K562 (cell line): ENCODE measurements at regions not wholly inside any gene's neighbourhood (a gene's known extent, or its start where the extent isn't known, plus 50 kb on each side); places are given as distances from the start of the nearest gene placed in this dataset.

ENCODE experiments used
- ARHGAP35 ChIP-seq: fragments of 450-650 bp; IDR thresholded peaks from 2 replicates; pipeline ENCODE4 v1.6.1; 2018; ENCODE audit not compliant: partially characterized antibody
- ARID2 ChIP-seq: fragments of 450-650 bp; IDR thresholded peaks from 2 replicates; pipeline ENCODE4 v1.6.1; 2017; ENCODE audit warnings: antibody characterized with exemption, mild to moderate bottlenecking
- ATF2 ChIP-seq: sonication (generic); formaldehyde crosslinking; IDR thresholded peaks from 2 replicates; pipeline ENCODE4 v1.8.1; 2022; ENCODE audit warnings: missing genetic modification reagents
- CC2D1A ChIP-seq: fragments of 450-650 bp; IDR thresholded peaks from 2 replicates; pipeline ENCODE4 v1.6.1; 2017; ENCODE audit warnings: mild to moderate bottlenecking
- CTBP1 ChIP-seq: fragments of 450-650 bp; IDR thresholded peaks from 2 replicates; pipeline ENCODE4 v1.6.1; 2016; ENCODE audit warnings: borderline replicate concordance
- ELF4 ChIP-seq: fragments of 450-650 bp; formaldehyde crosslinking; IDR thresholded peaks from 2 replicates; pipeline ENCODE4 v1.4.0; 2022; ENCODE audit warnings: missing genetic modification characterization
- GABPB2 ChIP-seq: fragments of 250-450 bp; sonication (Bioruptor Pico); conservative IDR thresholded peaks from 2 replicates; pipeline ENCODE4 v1.5.1; 2021; ENCODE audit warnings: mild to moderate bottlenecking
- MEF2A ChIP-seq: IDR thresholded peaks from 2 replicates; pipeline ENCODE4 v1.6.1; 2011; ENCODE audit warnings: low read depth, mild to moderate bottlenecking, low read length, moderate library complexity; ENCODE audit not compliant: control insufficient read depth
- MTA1 ChIP-seq: fragments of 450-650 bp; IDR thresholded peaks from 2 replicates; pipeline ENCODE4 v1.6.1; 2017; ENCODE audit warnings: borderline replicate concordance
- MYNN ChIP-seq, 2 experiments: sonication (generic); formaldehyde crosslinking in 1 of 2; IDR thresholded peaks; 2 replicates each; pipeline versions ENCODE4 v1.5.0 to v1.6.1; 2016 to 2020; ENCODE audit warnings: antibody characterized with exemption in 1 of 2, missing genetic modification reagents in 1 of 2
- NR1H2 ChIP-seq: sonication (generic); formaldehyde crosslinking; IDR thresholded peaks from 2 replicates; pipeline ENCODE4 v1.4.0; 2020; ENCODE audit warnings: mild to moderate bottlenecking, missing genetic modification reagents
- RAD21 ChIP-seq, 2 experiments: fragments of 250-450 bp in 1 of 2; fragments of 450-650 bp in 1 of 2; sonication (Bioruptor Pico) in 1 of 2; formaldehyde crosslinking in 1 of 2; IDR thresholded peaks in 1 of 2; conservative IDR thresholded peaks in 1 of 2; 2 replicates each; pipeline versions ENCODE4 v1.4.0 to v1.8.0; 2020 to 2022; ENCODE audit warnings: mild to moderate bottlenecking in 2 of 2, moderate library complexity in 1 of 2
- RFX5 ChIP-seq: IDR thresholded peaks from 2 replicates; pipeline ENCODE4 v1.6.1; 2011; ENCODE audit warnings: low read depth, mild to moderate bottlenecking, improper control_type of control experiment, low read length
- SMC3 ChIP-seq: conservative IDR thresholded peaks from 2 replicates; pipeline ENCODE4 v1.6.1; 2011; ENCODE audit warnings: low read depth, low read length, improper control_type of control experiment; ENCODE audit not compliant: insufficient read depth
- STAG1 ChIP-seq: sonication (generic); formaldehyde crosslinking; IDR thresholded peaks from 2 replicates; pipeline ENCODE4 v1.5.0; 2020; ENCODE audit warnings: missing genetic modification reagents, borderline replicate concordance
- SUPT5H ChIP-seq: fragments of 450-650 bp; IDR thresholded peaks from 2 replicates; pipeline ENCODE4 v1.6.1; 2016
- TCF7 ChIP-seq: sonication (generic); IDR thresholded peaks from 2 replicates; pipeline ENCODE4 v1.6.1; 2016; ENCODE audit warnings: antibody characterized with exemption, borderline replicate concordance
- TEAD4 ChIP-seq, 2 experiments: sonication (generic) in 1 of 2; formaldehyde crosslinking in 1 of 2; IDR thresholded peaks; 2 replicates each; pipeline versions ENCODE4 v1.6.1 to v1.8.0; 2012 to 2022; ENCODE audit warnings: borderline replicate concordance in 1 of 2, inconsistent platforms in 1 of 2, low read length in 1 of 2, mild to moderate bottlenecking in 1 of 2, missing genetic modification reagents in 1 of 2
- ZEB2 ChIP-seq: fragments of 450-650 bp; IDR thresholded peaks from 2 replicates; pipeline ENCODE4 v1.6.1; 2016
- ZNF512 ChIP-seq: IDR thresholded peaks from 2 replicates; pipeline ENCODE4 v1.6.1; 2016; ENCODE audit warnings: missing genetic modification characterization, missing compliant biosample characterization
- TF ChIP-seq, protein P1 (sequence below), 2 experiments: fragments of 450-650 bp; IDR thresholded peaks; 2 replicates each; pipeline ENCODE4 v1.6.1; 2016
- TF ChIP-seq, protein P2 (sequence below): fragments of 450-650 bp; conservative IDR thresholded peaks from 2 replicates; pipeline ENCODE4 v1.6.1; 2016; ENCODE audit warnings: missing genetic modification characterization, low read depth, mild to moderate bottlenecking, control low read depth, missing compliant biosample characterization

DNA sequence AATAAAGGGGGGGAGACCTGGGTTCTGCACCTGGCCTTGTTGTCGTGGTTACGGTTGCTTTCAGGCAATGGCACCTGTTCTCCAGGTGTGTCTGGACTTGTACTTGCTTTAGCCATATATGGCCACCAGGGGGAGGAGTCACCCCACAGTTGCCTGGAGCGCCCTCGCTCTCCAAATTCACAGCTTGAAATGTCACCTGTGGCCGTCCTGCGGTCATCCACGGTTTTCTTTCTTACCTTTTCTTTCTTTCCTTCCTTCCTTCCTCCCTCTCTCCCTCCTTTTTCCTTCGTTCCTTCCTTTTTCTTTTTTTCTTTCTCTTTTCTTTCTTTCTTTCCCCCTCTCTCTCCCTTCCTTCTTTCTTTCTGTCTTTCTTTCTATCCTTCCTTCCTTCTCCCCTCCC lies 157.2 kb upstream of the ZNF92 start (continued):
- TF ChIP-seq RFX5 (no peak), RAD21 (CRISPR knock-in tag; conservative IDR thresholded peaks at IDR 0.05 in 1 of 2, IDR thresholded peaks at IDR 0.05 in 1 of 2) (peak; percentile 64 to 88), TCF7 (no peak), ATF2 (CRISPR knock-in tag) (no peak), ELF4 (CRISPR knock-in tag) (0 out of 2 replicates have a peak, but pooled peaks have one; percentile 16), TEAD4 (IDR thresholded peaks at IDR 0.05; ENCODE audit: low read length) (0 out of 2 replicates have a peak, but pooled peaks have one; percentile 21), TEAD4 (CRISPR knock-in tag; IDR thresholded peaks at IDR 0.05; ENCODE audit: borderline replicate concordance) (no peak), MYNN (IDR thresholded peaks at IDR 0.05) (0 out of 2 replicates have a peak, but pooled peaks have one; percentile 39), MYNN (CRISPR knock-in tag; IDR thresholded peaks at IDR 0.05) (no peak), SUPT5H (no peak), NR1H2 (CRISPR knock-in tag) (no peak), MEF2A (no peak), ARHGAP35 (no peak), ZEB2 (peak; percentile 85), ARID2 (peak; percentile 45; the same call in 1 of the 2 replicates), GABPB2 (CRISPR knock-in tag) (no peak), CC2D1A (peak; percentile 64; the same call in 1 of the 2 replicates), CTBP1 (0 out of 2 replicates have a peak, but pooled peaks have one; percentile 39), STAG1 (CRISPR knock-in tag) (peak; percentile 83; the same call in 1 of the 2 replicates), SMC3 (peak; percentile 95), MTA1 (0 out of 2 replicates have a peak, but pooled peaks have one; percentile 18), ZNF512 (peak; percentile 96)
- TF ChIP-seq, protein P1, sequence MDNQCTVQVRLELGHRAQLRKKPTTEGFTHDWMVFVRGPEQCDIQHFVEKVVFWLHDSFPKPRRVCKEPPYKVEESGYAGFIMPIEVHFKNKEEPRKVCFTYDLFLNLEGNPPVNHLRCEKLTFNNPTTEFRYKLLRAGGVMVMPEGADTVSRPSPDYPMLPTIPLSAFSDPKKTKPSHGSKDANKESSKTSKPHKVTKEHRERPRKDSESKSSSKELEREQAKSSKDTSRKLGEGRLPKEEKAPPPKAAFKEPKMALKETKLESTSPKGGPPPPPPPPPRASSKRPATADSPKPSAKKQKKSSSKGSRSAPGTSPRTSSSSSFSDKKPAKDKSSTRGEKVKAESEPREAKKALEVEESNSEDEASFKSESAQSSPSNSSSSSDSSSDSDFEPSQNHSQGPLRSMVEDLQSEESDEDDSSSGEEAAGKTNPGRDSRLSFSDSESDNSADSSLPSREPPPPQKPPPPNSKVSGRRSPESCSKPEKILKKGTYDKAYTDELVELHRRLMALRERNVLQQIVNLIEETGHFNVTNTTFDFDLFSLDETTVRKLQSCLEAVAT (IDR thresholded peaks at IDR 0.05) = 0 out of 4 replicates have a peak, but pooled peaks of 1 of the 2 experiments have one; percentile 42
- TF ChIP-seq, protein P2, sequence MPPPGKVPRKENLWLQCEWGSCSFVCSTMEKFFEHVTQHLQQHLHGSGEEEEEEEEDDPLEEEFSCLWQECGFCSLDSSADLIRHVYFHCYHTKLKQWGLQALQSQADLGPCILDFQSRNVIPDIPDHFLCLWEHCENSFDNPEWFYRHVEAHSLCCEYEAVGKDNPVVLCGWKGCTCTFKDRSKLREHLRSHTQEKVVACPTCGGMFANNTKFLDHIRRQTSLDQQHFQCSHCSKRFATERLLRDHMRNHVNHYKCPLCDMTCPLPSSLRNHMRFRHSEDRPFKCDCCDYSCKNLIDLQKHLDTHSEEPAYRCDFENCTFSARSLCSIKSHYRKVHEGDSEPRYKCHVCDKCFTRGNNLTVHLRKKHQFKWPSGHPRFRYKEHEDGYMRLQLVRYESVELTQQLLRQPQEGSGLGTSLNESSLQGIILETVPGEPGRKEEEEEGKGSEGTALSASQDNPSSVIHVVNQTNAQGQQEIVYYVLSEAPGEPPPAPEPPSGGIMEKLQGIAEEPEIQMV (tag) = peak; percentile 57; the same call in 1 of the 2 replicates
